Panc1 (cell line): ENCODE measurements at regions not wholly inside any gene's neighbourhood (a gene's known extent, or its start where the extent isn't known, plus 50 kb on each side); places are given as distances from the start of the nearest gene placed in this dataset.

ENCODE experiments used
- ATAC-seq: fragments of 200-7000 bp; cut with Tn5 transposase; 2 replicates; pipeline ENCODE4 v1.9.1; 2020; ENCODE audit warnings: mild to moderate bottlenecking, moderate library complexity
- BruUV-seq: library from RNA; stranded (reverse); fragments of 400-500 nt; replicated peaks from 2 replicates; lab custom pipeline; 2021; lab: Mats Ljungman, UMichigan
- CTCF ChIA-PET: fragments of 300-600 bp; sonication (Branson Sonifier 250); formaldehyde crosslinking; loops from one replicate; lab custom pipeline; 2022; ENCODE audit warnings: antibody characterized with exemption; lab: Charles Lee
- POLR2A ChIA-PET: fragments of 300-600 bp; sonication (Branson Sonifier 250); formaldehyde crosslinking; loops from one replicate; lab custom pipeline; 2022; ENCODE audit warnings: antibody characterized with exemption; lab: Charles Lee
- DNase-seq: peaks from one replicate; pipeline ENCODE4 v3.0.0-alpha.2; 2010; ENCODE audit warnings: low read depth, low spot score
- H3K27ac ChIP-seq: 2 replicates; pipeline ENCODE4 v1.5.1; 2011; ENCODE audit warnings: mild to moderate bottlenecking, low read length, inconsistent platforms
- H3K27me3 ChIP-seq: fragments of 200-500 bp; sonication (Bioruptor generic); 2 replicates; pipeline ENCODE4 v1.6.0; 2014; ENCODE audit warnings: low read length, inconsistent platforms; ENCODE audit not compliant: control insufficient read depth, insufficient read depth
- H3K36me3 ChIP-seq: fragments of 200-500 bp; sonication (Bioruptor generic); 2 replicates; pipeline ENCODE4 v1.5.1; 2014; ENCODE audit warnings: inconsistent platforms, mild to moderate bottlenecking, low read length, moderate library complexity; ENCODE audit not compliant: control insufficient read depth, insufficient read depth
- H3K4me1 ChIP-seq: 2 replicates; pipeline ENCODE4 v1.5.1; 2011; ENCODE audit warnings: inconsistent platforms, mild to moderate bottlenecking, low read length, moderate library complexity; ENCODE audit not compliant: control insufficient read depth, insufficient read depth
- H3K4me3 ChIP-seq, 2 experiments: 2 replicates each; pipeline ENCODE4 v1.5.1; 2011 to 2012; ENCODE audit warnings: low read depth in 2 of 2, low read length in 2 of 2, mild to moderate bottlenecking in 2 of 2, inconsistent platforms in 1 of 2, moderate library complexity in 1 of 2
- H3K9me3 ChIP-seq: fragments of 200-500 bp; sonication (Bioruptor generic); 2 replicates; pipeline ENCODE4 v1.5.1; 2014; ENCODE audit warnings: low read depth, mild to moderate bottlenecking, inconsistent platforms, low read length, moderate library complexity; ENCODE audit not compliant: control insufficient read depth, insufficient read depth
- CTCF ChIP-seq: fragments of 450-650 bp; IDR thresholded peaks from 2 replicates; pipeline ENCODE4 v1.5.1; 2017; ENCODE audit warnings: mild to moderate bottlenecking
- POLR2AphosphoS5 ChIP-seq: IDR thresholded peaks from 2 replicates; pipeline ENCODE4 v1.6.1; 2012; ENCODE audit warnings: mild to moderate bottlenecking, low read depth, low read length, moderate library complexity
- REST ChIP-seq, 2 experiments: IDR thresholded peaks; 2 replicates each; pipeline ENCODE4 v1.6.1; 2011 to 2012; ENCODE audit warnings: low read depth in 2 of 2, control low read depth in 1 of 2, low read length in 1 of 2, mild to moderate bottlenecking in 1 of 2, moderate library complexity in 1 of 2; ENCODE audit not compliant: insufficient read depth in 1 of 2
- SIN3A ChIP-seq: IDR thresholded peaks from 2 replicates; pipeline ENCODE4 v1.6.1; 2012; ENCODE audit warnings: low read depth, mild to moderate bottlenecking, low read length, moderate library complexity, borderline replicate concordance; ENCODE audit not compliant: insufficient read depth
- TCF7L2 ChIP-seq: IDR thresholded peaks from 2 replicates; pipeline ENCODE4 v1.6.1; 2011; ENCODE audit warnings: mild to moderate bottlenecking, low read depth, low read length, inconsistent platforms
- in situ Hi-C: cut with HindIII; loops from 2 replicates; pipeline ENCODE4 v1.10.0; 2016; ENCODE audit warnings: low sequenced_read_pairs, low pct_unique_long_range_greater_than_20kb
- intact Hi-C: fragments of 100-400 bp; cut with micrococcal nuclease; formaldehyde crosslinking; loops from one replicate; pipeline ENCODE4 v1.10.0; 2022; ENCODE audit not compliant: unreplicated experiment

DNA sequence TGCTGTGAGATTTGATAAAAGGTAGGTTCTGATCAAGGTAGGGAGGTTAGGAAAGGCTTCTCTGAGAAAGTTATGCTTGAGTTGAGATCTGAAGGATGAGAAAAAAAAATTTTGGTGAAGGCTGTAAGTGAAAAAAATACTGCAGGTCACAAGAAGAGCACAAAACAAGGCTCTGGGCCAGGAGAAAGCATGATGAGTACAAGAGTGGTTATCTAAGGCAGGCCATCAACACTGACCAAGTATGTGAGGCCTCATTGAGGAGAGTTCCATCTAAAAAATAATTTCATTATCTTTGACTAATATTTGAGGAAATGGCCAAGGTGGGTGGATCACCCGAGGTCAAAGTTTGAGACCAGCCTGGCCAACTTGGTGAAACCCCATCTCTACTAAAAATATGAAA, 71.6 kb upstream of the SLC4A4 start:
- Histone ChIP-seq H3K27ac (no peak overlapping the region), H3K4me3 (no peak overlapping the region), H3K4me1 (no peaks in the 10 kb centered on the region), H3K9me3 (no peaks in the 10 kb centered on the region), H3K36me3 (no peaks in the 10 kb centered on the region), H3K27me3 (no peaks in the 10 kb centered on the region)
- ChIA-PET POLR2A (no interaction called here), CTCF (no interaction called here)
- in situ Hi-C loops, result no loop called here
- no peak for DNase-seq
- TF ChIP-seq TCF7L2 (no peak), POLR2AphosphoS5 (no peak), SIN3A (no peak), REST (IDR thresholded peaks at IDR 0.05; ENCODE audit: insufficient read depth in 1 of 2, low read depth in 2 of 2, low read length in 1 of 2) (no peak), CTCF (no peak)
- intact Hi-C loops, result no loop called here
- no TSS peak for BruUV-seq
- no peak for ATAC-seq

DNA sequence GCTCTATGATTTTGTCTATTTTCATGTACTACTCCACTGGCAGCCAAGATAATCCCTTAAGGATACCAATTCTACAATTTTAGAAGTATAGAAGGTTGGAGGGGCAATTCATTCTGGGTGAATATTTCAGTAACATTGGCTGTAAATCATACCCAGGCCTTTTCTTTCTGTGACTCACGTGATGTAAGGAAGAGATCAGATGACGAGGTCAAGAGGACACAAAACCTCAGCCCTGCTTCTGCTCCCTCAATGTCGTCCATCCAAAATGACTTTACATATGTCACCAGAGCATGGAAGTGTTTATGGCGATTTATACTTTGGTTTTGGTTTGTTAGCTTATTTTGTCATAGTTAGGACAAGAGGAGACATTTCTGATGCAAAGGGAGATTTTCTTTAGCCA, 70.7 kb upstream of the SLC4A4 start:
- H3K27ac ChIP-seq, result no peak overlapping the region
- H3K27me3 ChIP-seq, result no peaks in the 10 kb centered on the region
- H3K36me3 ChIP-seq, result no peaks in the 10 kb centered on the region
- ATAC-seq (no peak), DNase-seq (no peak)
- intact Hi-C loops, result no loop called here
- POLR2A ChIA-PET, result no interaction called here
- TF ChIP-seq SIN3A, result no peak
- H3K4me3 ChIP-seq, result no peak overlapping the region
- CTCF ChIA-PET, result no interaction called here
- H3K9me3 ChIP-seq, result no peaks in the 10 kb centered on the region
- BruUV-seq, result no TSS peak
- no peaks in the 10 kb centered on the region for H3K4me1 ChIP-seq
- in situ Hi-C loops, result no loop called here

- H3K27ac ChIP-seq, result no peak overlapping the region
- TF ChIP-seq POLR2AphosphoS5, result no peak
- TF ChIP-seq TCF7L2, result no peak
- TF ChIP-seq CTCF, result no peak
- no peak for TF ChIP-seq REST (IDR thresholded peaks at IDR 0.05; ENCODE audit: insufficient read depth in 1 of 2, low read depth in 2 of 2, low read length in 1 of 2)
- TF ChIP-seq SIN3A, result no peak
- CTCF ChIA-PET, result no interaction called here
These were observed 69.6 kb upstream of the SLC4A4 start for GRCh38 chr4:71269233-71269632.

More at GRCh38 chr4:71269233-71269632, 69.6 kb upstream of the SLC4A4 start:
- H3K4me1 ChIP-seq, result no peaks in the 10 kb centered on the region
- intact Hi-C loops, result no loop called here
- POLR2A ChIA-PET, result no interaction called here
- ATAC-seq, result no peak
- DNase-seq, result no peak
- H3K36me3 ChIP-seq, result no peaks in the 10 kb centered on the region
- H3K4me3 ChIP-seq, result no peak overlapping the region
- no TSS peak for BruUV-seq
- in situ Hi-C loops, result no loop called here
- H3K27me3 ChIP-seq, result no peaks in the 10 kb centered on the region
- no peaks in the 10 kb centered on the region for H3K9me3 ChIP-seq
